Transverse colon (tissue), 4 donors: ENCODE measurements at regions not wholly inside any gene's neighbourhood (a gene's known extent, or its start where the extent isn't known, plus 50 kb on each side); places are given as distances from the start of the nearest gene placed in this dataset.

Source experiments
- DNase-seq: peaks from one replicate; pipeline ENCODE4 v3.0.0-alpha.2; 2019
- H3K27ac ChIP-seq, 4 donors: fragments of 200-600 bp; sonication (generic); 2 replicates each; pipeline ENCODE4 v1.5.1; 2016 to 2018; ENCODE audit warnings: inconsistent platforms in 4 of 4
- H3K27me3 ChIP-seq: fragments of 200-600 bp; sonication (generic); 2 replicates; pipeline ENCODE4 v1.5.1; 2017; ENCODE audit warnings: inconsistent platforms
- H3K36me3 ChIP-seq, 4 donors: fragments of 200-600 bp; sonication (generic); 2 replicates each; pipeline ENCODE4 v1.5.1; 2017 to 2019; ENCODE audit warnings: inconsistent platforms in 4 of 4
- H3K4me1 ChIP-seq, 4 donors: fragments of 200-600 bp; sonication (generic); 2 replicates each; pipeline ENCODE4 v1.5.1; 2017 to 2020; ENCODE audit warnings: inconsistent platforms in 4 of 4
- H3K4me3 ChIP-seq, 4 donors: fragments of 200-600 bp; sonication (generic); 1 replicate in 1 of 4; 2 replicates in 3 of 4; pipeline versions ENCODE4 v1.5.1 to v1.6.1; 2017 to 2019; ENCODE audit warnings: inconsistent platforms in 4 of 4
- H3K9me3 ChIP-seq, 2 donors: fragments of 200-600 bp; sonication (generic); 2 replicates each; pipeline ENCODE4 v1.5.1; 2017 to 2019; ENCODE audit warnings: inconsistent platforms in 2 of 2
- CTCF ChIP-seq, 5 experiments: fragments of 200-600 bp in 3 of 5; fragments of 450-650 bp in 2 of 5; sonication (generic) in 3 of 5; IDR thresholded peaks; 1 replicate in 2 of 5; 2 replicates in 3 of 5; pipeline ENCODE4 v1.5.1; 2016 to 2017; ENCODE audit warnings: antibody characterized with exemption in 5 of 5, inconsistent platforms in 3 of 5, mild to moderate bottlenecking in 2 of 5, moderate library complexity in 1 of 5
- EP300 ChIP-seq: sonication (generic); formaldehyde crosslinking; IDR thresholded peaks from one replicate; pipeline ENCODE4 v1.6.1; 2017; ENCODE audit warnings: antibody characterized with exemption, low read depth
- POLR2A ChIP-seq: fragments of 450-650 bp; IDR thresholded peaks from one replicate; pipeline ENCODE4 v1.6.1; 2016; ENCODE audit warnings: antibody characterized with exemption, mild to moderate bottlenecking, moderate library complexity
- POLR2AphosphoS5 ChIP-seq, 3 donors: sonication (generic); formaldehyde crosslinking; IDR thresholded peaks; one replicate each; pipeline ENCODE4 v1.6.1; 2016; ENCODE audit warnings: antibody characterized with exemption in 3 of 3
- WGBS, 2 donors: methylation state at CpG; one replicate each; pipeline ENCODE4 v1.1.5; 2018; ENCODE audit warnings: low coverage in 1 of 2; 5-methylcytosine and 5-hydroxymethylcytosine counted together
- in situ Hi-C, 4 donors: fragments of 200-750 bp; cut with MboI; loops; one replicate each; pipeline versions ENCODE4 v1.15.0 to v1.15.1; 2017; ENCODE audit warnings: low sequenced_read_pairs in 3 of 4, low pct_ligation_motif_present in 1 of 4, low pct_unique_long_range_greater_than_20kb in 1 of 4
- intact Hi-C: fragments of 100-400 bp; cut with DNase I; formaldehyde crosslinking; loops from one replicate; pipeline ENCODE4 v1.15.1; 2023; ENCODE audit warnings: low total_unique reads

GRCh38 chr21:32209580-32209979 is 69.3 kb downstream of the MIS18A start:
- H3K27ac ChIP-seq: no peak overlapping the region
- intact Hi-C loops: no loop called here

GRCh38 chr21:32207406-32207716 is 71.5 kb downstream of the MIS18A start:
- in situ Hi-C loops: no loop called here
- Histone ChIP-seq H3K27me3 (no peaks in the 10 kb centered on the region), H3K4me3 (no peak overlapping the region), H3K4me1 (no peaks in the 10 kb centered on the region), H3K36me3 (no peaks in the 10 kb centered on the region), H3K9me3 (no peaks in the 10 kb centered on the region), H3K27ac (no peak overlapping the region)
- TF ChIP-seq CTCF (IDR thresholded peaks at IDR 0.05) (no peak), POLR2AphosphoS5 (IDR thresholded peaks at IDR 0.05) (no peak), POLR2A (no peak), EP300 (no peak)
- intact Hi-C loops: no loop called here
- 25 to 55% methylated on average over 1 to 2 of the region's 2 CpGs for WGBS, 2 donors
- no peak for DNase-seq

More at GRCh38 chr21:32209580-32209979, 69.3 kb downstream of the MIS18A start:
- in situ Hi-C loops: no loop called here
- H3K27me3 ChIP-seq: no peaks in the 10 kb centered on the region
- no peaks in the 10 kb centered on the region for H3K4me1 ChIP-seq
- DNase-seq: no peak
- no peaks in the 10 kb centered on the region for H3K9me3 ChIP-seq
- TF ChIP-seq CTCF (IDR thresholded peaks at IDR 0.05): no peak
- no peak for TF ChIP-seq EP300
- no peak for TF ChIP-seq POLR2AphosphoS5 (IDR thresholded peaks at IDR 0.05)
- 72 to 89% methylated on average over 3 to 4 of the region's 4 CpGs for WGBS, 2 donors
- no peak overlapping the region for H3K4me3 ChIP-seq
- no peaks in the 10 kb centered on the region for H3K36me3 ChIP-seq

GRCh38 chr21:32206631-32207405 is 72.0 kb downstream of the MIS18A start:
- Histone ChIP-seq H3K36me3 (no peaks in the 10 kb centered on the region), H3K4me3 (no peak overlapping the region), H3K9me3 (no peaks in the 10 kb centered on the region), H3K27ac (no peak overlapping the region), H3K4me1 (no peaks in the 10 kb centered on the region), H3K27me3 (no peaks in the 10 kb centered on the region)
- no peak for DNase-seq
- no peak for TF ChIP-seq POLR2AphosphoS5 (IDR thresholded peaks at IDR 0.05)
- no peak for TF ChIP-seq POLR2A
- no peak for TF ChIP-seq EP300
- TF ChIP-seq CTCF (IDR thresholded peaks at IDR 0.05): no peak
- WGBS, 2 donors: 76 to 80% methylated on average over 10 to 16 of the region's 16 CpGs
- in situ Hi-C loops (no loop called here), intact Hi-C loops (no loop called here)

GRCh38 chr21:32203877-32204480 is 74.9 kb downstream of the MIS18A start:
- Histone ChIP-seq H3K27ac (no peak overlapping the region), H3K36me3 (no peaks in the 10 kb centered on the region), H3K4me3 (no peak overlapping the region), H3K9me3 (no peaks in the 10 kb centered on the region), H3K4me1 (no peaks in the 10 kb centered on the region), H3K27me3 (no peaks in the 10 kb centered on the region)
- intact Hi-C loops (no loop called here), in situ Hi-C loops (no loop called here)
- TF ChIP-seq POLR2AphosphoS5 (IDR thresholded peaks at IDR 0.05) (no peak), POLR2A (no peak), EP300 (no peak), CTCF (IDR thresholded peaks at IDR 0.05) (no peak)
- WGBS, 2 donors: 88 to 91% methylated on average over 6 of the region's 6 CpGs
- DNase-seq: no peak
